OCI-LY3 (cell line): ENCODE measurements at regions not wholly inside any gene's neighbourhood (a gene's known extent, or its start where the extent isn't known, plus 50 kb on each side); places are given as distances from the start of the nearest gene placed in this dataset.
"Not testable (repeated sequence)": the region's sequence is repeated elsewhere in the genome, so short reads cannot be mapped to it uniquely, and the experiment has no call there.

ENCODE experiments used
- CTCF ChIP-seq: fragments of 200-600, 300-600 bp; sonication (generic); IDR thresholded peaks from 2 replicates; pipeline ENCODE4 v1.5.1; 2014; ENCODE audit warnings: antibody characterized with exemption, low read length, low read depth
- EZH2phosphoT487 ChIP-seq: fragments of 200-600 bp; shearing (Covaris generic); IDR thresholded peaks from 2 replicates; pipeline ENCODE4 v1.6.1; 2018; ENCODE audit warnings: antibody characterized with exemption, mixed run types, low read depth

- not testable (repeated sequence) for TF ChIP-seq CTCF, EZH2phosphoT487
These were observed 269.9 kb downstream of the ZNF37A start for GRCh38 chr10:38364073-38364472.
